Motor neuron (in vitro differentiated cells): ENCODE measurements at regions not wholly inside any gene's neighbourhood (a gene's known extent, or its start where the extent isn't known, plus 50 kb on each side); places are given as distances from the start of the nearest gene placed in this dataset.
"Not testable (repeated sequence)": the region's sequence is repeated elsewhere in the genome, so short reads cannot be mapped to it uniquely, and the experiment has no call there.

Experiments used
- ATAC-seq, 8 experiments: fragments of 200-7000 bp; cut with Tn5 transposase; replicated peaks in 6 of 8; 2 replicates each; pipeline ENCODE4 v1.8.0; 2021; ENCODE audit warnings: mild to moderate bottlenecking in 8 of 8, moderate library complexity in 8 of 8
- H3K27ac ChIP-seq, 2 donors: fragments of 250-450 bp; sonication (Bioruptor Pico); 2 replicates each; pipeline ENCODE4 v1.9.0; 2021; ENCODE audit warnings: antibody characterized with exemption in 2 of 2, mild to moderate bottlenecking in 2 of 2, moderate library complexity in 1 of 2
- H3K4me1 ChIP-seq, 2 donors: fragments of 250-450 bp; sonication (Bioruptor Pico); replicated peaks in 1 of 2; 2 replicates each; pipeline ENCODE4 v1.6.1; 2021; ENCODE audit warnings: antibody characterized with exemption in 2 of 2, mild to moderate bottlenecking in 2 of 2, moderate library complexity in 1 of 2
- H3K4me3 ChIP-seq, 5 donors: fragments of 250-450 bp; sonication (Bioruptor Pico); 2 replicates each; pipeline ENCODE4 v1.9.0; 2021; ENCODE audit warnings: antibody characterized with exemption in 5 of 5, mild to moderate bottlenecking in 5 of 5, moderate library complexity in 4 of 5
- WGBS, 10 experiments: fragments of 450-650 bp; shearing (Covaris generic); methylation state at CpG; one replicate each; pipeline ENCODE4 v1.0.0; 2022; 5-methylcytosine and 5-hydroxymethylcytosine counted together
- in situ Hi-C, 9 experiments: fragments of 400-800 bp; cut with MboI; loops; one replicate each; pipeline ENCODE4 v1.15.0; 2021; ENCODE audit warnings: low sequenced_read_pairs in 9 of 9, low pct_unique_long_range_greater_than_20kb in 2 of 9; ENCODE audit not compliant: unreplicated experiment in 9 of 9

GRCh38 chr2:125983364-125983763 is 672.6 kb upstream of the GYPC start:
- WGBS, 10 experiments, result 0 to 20% (median 12%) methylated on average over 1 to 5 of the region's 5 CpGs; no CpG with 5 or more reads in 2 of the 10 experiments
- in situ Hi-C loops, result no loop called here

GRCh38 chr2:126029316-126029715 is 626.6 kb upstream of the GYPC start:
- ATAC-seq, result no peak
- Histone ChIP-seq H3K27ac (no peak overlapping the region), H3K4me1 (no peaks in the 10 kb centered on the region), H3K4me3 (no peak overlapping the region)
- in situ Hi-C loops, result no loop called here

More at GRCh38 chr2:125983364-125983763, 672.6 kb upstream of the GYPC start:
- ATAC-seq, result peak in 5 of 8 experiments; percentile 78 to 98 (median 96)
- H3K4me1 ChIP-seq, result peaks cover 13 to 18% of the 10 kb centered on the region in 2 donors
- H3K27ac ChIP-seq, result no peak overlapping the region
- H3K4me3 ChIP-seq, result no peak overlapping the region

DNA sequence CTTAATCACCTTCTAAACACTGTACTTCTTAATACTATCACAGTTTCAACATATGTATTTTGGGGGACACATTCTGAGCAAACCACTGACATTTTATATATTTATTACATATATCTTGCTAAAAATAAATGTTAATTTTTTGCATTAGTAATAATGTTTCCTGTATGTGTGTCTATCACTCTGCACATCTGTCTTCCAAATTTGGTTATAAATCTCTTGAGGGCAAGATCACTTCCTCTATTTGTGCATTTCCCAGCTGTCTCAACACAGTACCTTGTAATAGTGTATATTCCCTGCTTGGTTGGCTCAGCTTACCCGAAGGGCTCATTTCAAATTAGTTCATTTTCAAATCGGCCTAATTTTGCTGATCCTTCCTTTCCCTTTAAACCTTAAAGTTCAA is 617.1 kb upstream of the GYPC start:
- Histone ChIP-seq H3K4me3 (no peak overlapping the region), H3K27ac (no peak overlapping the region), H3K4me1 (no peaks in the 10 kb centered on the region)
- ATAC-seq, result no peak
- in situ Hi-C loops, result no loop called here
- WGBS, 10 experiments, result 0 to 90% (median 40%) methylated on average over 1 to 2 of the region's 2 CpGs; no CpG with 5 or more reads in 1 of the 10 experiments

GRCh38 chr2:126041391-126042047 is 614.4 kb upstream of the GYPC start:
- in situ Hi-C loops, result no loop called here
- Histone ChIP-seq H3K4me3 (no peak overlapping the region), H3K4me1 (no peaks in the 10 kb centered on the region), H3K27ac (no peak overlapping the region)
- no peak for ATAC-seq
- 0 to 100% (median 36%) methylated on average over 1 to 3 of the region's 3 CpGs; no CpG with 5 or more reads in 2 of the 10 experiments for WGBS, 10 experiments

DNA sequence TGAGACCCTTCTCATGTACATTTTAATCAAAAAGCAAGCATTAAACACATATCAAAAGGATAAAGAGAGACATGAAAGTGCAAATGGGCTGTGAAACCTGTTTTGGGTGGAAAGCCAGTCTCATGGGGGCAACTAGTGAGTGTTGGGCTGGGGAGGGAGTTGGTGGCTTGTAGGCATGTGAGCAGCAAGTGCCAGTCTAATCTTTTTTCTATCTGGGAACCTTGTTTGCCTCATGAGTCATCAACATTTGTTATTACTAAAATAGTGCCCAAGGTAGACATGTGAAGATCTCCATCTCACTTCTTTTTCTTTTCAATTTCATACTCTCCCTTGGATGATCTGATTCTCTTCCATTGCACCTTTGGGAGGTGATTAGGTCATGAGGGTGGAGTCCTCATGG is 613.9 kb upstream of the GYPC start:
- Histone ChIP-seq H3K4me3 (no peak overlapping the region), H3K27ac (no peak overlapping the region), H3K4me1 (no peaks in the 10 kb centered on the region)
- ATAC-seq, result no peak
- in situ Hi-C loops, result no loop called here

GRCh38 chr2:126048719-126049118 is 607.2 kb upstream of the GYPC start:
- ATAC-seq, result no peak
- H3K27ac ChIP-seq, result no peak overlapping the region
- in situ Hi-C loops, result no loop called here

DNA sequence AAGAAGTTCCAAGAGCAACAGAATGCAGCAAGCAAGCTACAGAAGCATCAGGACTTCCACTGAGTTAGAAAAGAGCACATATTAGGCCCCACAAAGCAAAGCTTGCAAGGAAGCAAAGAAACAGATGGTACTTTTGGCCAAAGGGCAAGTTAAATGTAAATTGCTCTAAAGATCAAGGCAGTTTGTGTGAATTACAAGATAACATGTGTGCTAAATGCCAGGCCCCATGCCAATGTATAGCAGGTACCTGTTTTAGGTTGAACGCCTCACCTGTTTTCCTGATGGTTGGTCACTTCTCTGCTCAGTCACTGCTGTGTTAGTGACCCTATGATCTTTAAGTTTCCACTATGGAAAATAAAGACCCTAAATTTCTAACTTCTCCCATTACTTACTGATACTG is 606.5 kb upstream of the GYPC start:
- ATAC-seq, result no peak
- no peak overlapping the region for H3K27ac ChIP-seq
- 0 to 88% (median 71%) methylated on average over 1 of the region's 1 CpG; no CpG with 5 or more reads in 5 of the 10 experiments for WGBS, 10 experiments
- no peaks in the 10 kb centered on the region for H3K4me1 ChIP-seq
- in situ Hi-C loops, result no loop called here
- no peak overlapping the region for H3K4me3 ChIP-seq

More at GRCh38 chr2:126048719-126049118, 607.2 kb upstream of the GYPC start:
- Histone ChIP-seq H3K4me1 (no peaks in the 10 kb centered on the region), H3K4me3 (no peak overlapping the region)

- ATAC-seq, result no peak
- Histone ChIP-seq H3K4me3 (no peak overlapping the region), H3K4me1 (no peaks in the 10 kb centered on the region), H3K27ac (no peak overlapping the region)
- 5 to 90% (median 41%) methylated on average over 2 to 7 of the region's 7 CpGs for WGBS, 10 experiments
- in situ Hi-C loops, result no loop called here
Measured at GRCh38 chr2:126050991-126051736, 604.8 kb upstream of the GYPC start.

DNA sequence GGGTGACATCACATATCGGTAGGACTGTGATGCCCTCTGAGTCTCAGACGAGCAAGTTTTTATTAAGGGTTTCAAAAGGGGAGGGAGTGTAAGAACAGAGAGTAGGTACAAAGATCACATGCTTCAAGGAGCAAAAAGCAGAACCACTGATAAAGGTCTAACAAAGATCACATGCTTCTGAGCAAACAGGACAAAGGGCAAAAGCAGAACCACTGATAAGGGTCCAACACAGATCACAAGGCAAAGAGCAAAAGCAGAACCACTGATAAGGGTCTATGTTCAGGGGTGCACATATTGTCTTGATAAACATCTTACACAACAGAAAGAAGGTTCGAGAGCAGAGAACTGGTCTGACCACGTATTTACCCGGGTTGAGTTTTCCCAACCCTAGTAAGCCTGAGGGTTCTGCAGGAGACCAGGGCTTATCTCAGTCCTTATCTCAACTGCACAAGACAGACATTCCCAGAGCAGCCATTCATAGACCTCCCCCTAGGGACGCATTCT is 604.2 kb upstream of the GYPC start:
- H3K4me3 ChIP-seq, in situ Hi-C loops, H3K4me1 ChIP-seq, H3K27ac ChIP-seq, ATAC-seq: not testable (repeated sequence)
- 10 to 100% (median 90%) methylated on average over 1 to 5 of the region's 6 CpGs; no CpG with 5 or more reads in 1 of the 10 experiments for WGBS, 10 experiments

GRCh38 chr2:126059379-126059778 is 596.6 kb upstream of the GYPC start:
- Histone ChIP-seq H3K4me1 (no peaks in the 10 kb centered on the region), H3K27ac (no peak overlapping the region), H3K4me3 (no peak overlapping the region)
- no peak for ATAC-seq
- in situ Hi-C loops, result no loop called here
- WGBS, 10 experiments, result 0 to 100% (median 89%) methylated on average over 1 to 2 of the region's 2 CpGs; no CpG with 5 or more reads in 4 of the 10 experiments

DNA sequence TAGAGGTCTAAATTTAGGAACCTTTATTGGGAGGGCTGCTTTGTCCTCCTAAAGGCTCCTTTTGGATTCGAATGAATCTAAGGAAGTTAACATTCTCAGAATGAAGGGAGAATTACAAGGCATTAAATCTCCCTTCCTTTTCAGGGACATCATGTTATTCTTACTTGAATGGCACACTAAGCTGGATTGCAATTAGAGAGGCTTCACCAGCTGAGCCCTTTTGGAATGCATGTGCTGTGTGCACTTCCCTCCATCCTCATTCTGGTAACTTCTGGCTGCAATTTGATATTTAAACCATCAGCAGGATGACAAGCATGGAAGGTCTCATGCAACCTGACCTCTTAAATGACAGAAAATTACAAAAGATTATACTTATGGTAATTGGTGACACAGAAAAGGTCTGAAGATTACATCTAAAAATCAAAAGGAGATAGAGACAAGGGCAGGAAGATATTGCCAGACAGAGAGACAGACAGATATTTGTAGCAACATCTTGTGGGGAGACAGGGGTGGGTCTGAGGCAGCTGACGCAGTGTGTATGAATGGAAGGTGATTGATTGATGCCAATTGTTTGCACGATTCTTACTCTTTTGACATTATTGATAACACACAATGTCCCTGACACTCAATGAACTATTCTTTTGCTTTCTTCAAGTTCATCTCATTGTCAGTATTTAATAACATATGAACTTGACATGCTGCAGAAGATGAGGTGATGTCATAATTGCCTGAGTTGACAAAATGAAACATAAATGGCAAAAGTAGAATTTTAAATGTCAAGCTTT is 570.8 kb upstream of the GYPC start:
- H3K4me1 ChIP-seq, result peaks cover 8 to 11% of the 10 kb centered on the region in 2 donors
- H3K4me3 ChIP-seq, result no peak overlapping the region
- ATAC-seq, result peak in 4 of 8 experiments; percentile 53 to 63 (median 58)
- in situ Hi-C loops, result no loop called here
- 0 to 62% (median 29%) methylated on average over 1 to 3 of the region's 3 CpGs for WGBS, 10 experiments
- H3K27ac ChIP-seq, result no peak overlapping the region

DNA sequence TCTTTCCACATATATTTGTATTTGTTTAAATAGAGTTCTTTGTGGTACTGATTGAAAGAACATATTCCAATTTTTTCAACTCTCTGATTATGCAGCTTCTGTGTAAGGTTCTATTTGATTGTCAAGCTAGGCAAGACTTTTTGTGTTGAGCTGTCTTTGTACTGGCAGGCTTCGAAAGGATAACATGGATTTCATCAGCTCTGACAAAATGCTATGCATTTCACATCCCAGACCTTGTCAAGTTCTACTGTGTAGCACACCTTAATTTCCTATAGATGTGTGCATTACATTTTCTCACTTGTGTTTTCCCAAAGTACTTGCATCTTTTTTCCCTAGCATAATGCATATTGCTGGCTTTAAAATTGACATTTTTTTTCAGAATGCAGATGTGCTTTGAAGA is 555.0 kb upstream of the GYPC start:
- peak in 4 of 8 experiments; percentile 39 to 58 (median 46) for ATAC-seq
- 0 to 80% (median 40%) methylated on average over 1 of the region's 1 CpG; no CpG with 5 or more reads in 2 of the 10 experiments for WGBS, 10 experiments
- Histone ChIP-seq H3K4me3 (no peak overlapping the region), H3K27ac (no peak overlapping the region), H3K4me1 (peaks cover 3 to 9% of the 10 kb centered on the region in 2 donors)
- in situ Hi-C loops, result no loop called here

DNA sequence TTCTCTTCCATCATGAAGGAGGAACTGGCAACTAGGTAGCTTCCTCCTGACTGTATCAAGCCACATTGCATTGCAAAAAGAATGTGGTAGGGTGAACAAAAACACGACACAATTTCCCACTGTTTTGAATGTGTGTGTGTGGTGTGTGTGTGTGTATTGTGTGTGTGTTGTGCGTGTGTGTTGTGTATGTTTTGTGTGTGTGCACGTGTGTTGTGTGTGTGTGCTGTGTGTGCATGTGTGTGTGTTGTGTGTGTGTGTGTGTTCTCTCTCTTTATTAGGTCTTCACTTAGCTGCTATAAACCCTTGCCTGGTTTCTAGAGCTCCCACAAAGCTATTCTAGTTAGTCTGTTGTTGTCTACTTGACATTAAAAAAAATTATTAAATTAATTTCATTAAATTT is 550.0 kb upstream of the GYPC start:
- no peak overlapping the region for H3K4me3 ChIP-seq
- WGBS, 10 experiments, result 0 to 91% (median 36%) methylated on average over 1 to 3 of the region's 3 CpGs; no CpG with 5 or more reads in 6 of the 10 experiments
- H3K27ac ChIP-seq, result no peak overlapping the region
- in situ Hi-C loops, result no loop called here
- peaks cover 3 to 4% of the 10 kb centered on the region in 2 donors for H3K4me1 ChIP-seq
- no peak for ATAC-seq
